SJCRH30 (cell line): ENCODE measurements at regions not wholly inside any gene's neighbourhood (a gene's known extent, or its start where the extent isn't known, plus 50 kb on each side); places are given as distances from the start of the nearest gene placed in this dataset.

ENCODE experiments used
- DNase-seq, 2 experiments: peaks; one replicate each; pipeline ENCODE4 v3.0.0-alpha.2; 2015 to 2020
- H3K27ac ChIP-seq: fragments of 250-450 bp; sonication (Bioruptor Pico); 2 replicates; pipeline ENCODE4 v1.5.1; 2020; ENCODE audit warnings: mild to moderate bottlenecking, moderate library complexity
- H3K27me3 ChIP-seq: fragments of 250-450 bp; sonication (Bioruptor Pico); 2 replicates; pipeline ENCODE4 v1.5.1; 2020; ENCODE audit warnings: mild to moderate bottlenecking, moderate library complexity
- H3K36me3 ChIP-seq: fragments of 250-450 bp; sonication (Bioruptor Pico); 2 replicates; pipeline ENCODE4 v1.5.1; 2020; ENCODE audit warnings: mild to moderate bottlenecking, moderate library complexity
- H3K4me1 ChIP-seq: fragments of 250-450 bp; sonication (Bioruptor Pico); 2 replicates; pipeline ENCODE4 v1.5.1; 2020; ENCODE audit warnings: mild to moderate bottlenecking, moderate library complexity
- H3K4me3 ChIP-seq: fragments of 250-450 bp; sonication (Bioruptor Pico); 2 replicates; pipeline ENCODE4 v1.5.1; 2020; ENCODE audit warnings: mild to moderate bottlenecking, moderate library complexity
- H3K9me3 ChIP-seq: fragments of 250-450 bp; sonication (Bioruptor Pico); replicated peaks from 2 replicates; pipeline ENCODE4 v1.5.1; 2020; ENCODE audit warnings: mild to moderate bottlenecking, moderate library complexity

GRCh38 chr10:124346831-124347230 lies 71.9 kb downstream of the OAT start:
- Histone ChIP-seq H3K36me3 (no peaks in the 10 kb centered on the region), H3K4me3 (no peak overlapping the region), H3K27me3 (no peaks in the 10 kb centered on the region), H3K27ac (no peak overlapping the region), H3K4me1 (no peaks in the 10 kb centered on the region), H3K9me3 (no peaks in the 10 kb centered on the region)
- DNase-seq = no peak

GRCh38 chr10:124345521-124345920 lies 73.2 kb downstream of the OAT start:
- no peak for DNase-seq
- Histone ChIP-seq H3K4me3 (no peak overlapping the region), H3K4me1 (peaks cover 8% of the 10 kb centered on the region), H3K27me3 (no peaks in the 10 kb centered on the region), H3K9me3 (no peaks in the 10 kb centered on the region), H3K36me3 (no peaks in the 10 kb centered on the region), H3K27ac (no peak overlapping the region)

GRCh38 chr10:124344931-124345330 lies 73.8 kb downstream of the OAT start:
- no peaks in the 10 kb centered on the region for H3K9me3 ChIP-seq
- no peaks in the 10 kb centered on the region for H3K27me3 ChIP-seq
- H3K4me1 ChIP-seq = peaks cover 14% of the 10 kb centered on the region
- no peak for DNase-seq
- no peak overlapping the region for H3K27ac ChIP-seq
- H3K36me3 ChIP-seq = no peaks in the 10 kb centered on the region
- H3K4me3 ChIP-seq = no peak overlapping the region

- Histone ChIP-seq H3K9me3 (no peaks in the 10 kb centered on the region), H3K27ac (no peak overlapping the region), H3K4me3 (no peak overlapping the region)
These were observed 74.5 kb downstream of the OAT start for GRCh38 chr10:124344266-124344590.

GRCh38 chr10:124343351-124344265 lies 75.1 kb downstream of the OAT start:
- DNase-seq = no peak
- peaks cover 20% of the 10 kb centered on the region for H3K4me1 ChIP-seq
- no peaks in the 10 kb centered on the region for H3K36me3 ChIP-seq
- H3K9me3 ChIP-seq = no peaks in the 10 kb centered on the region
- no peak overlapping the region for H3K4me3 ChIP-seq
- no peaks in the 10 kb centered on the region for H3K27me3 ChIP-seq
- H3K27ac ChIP-seq = no peak overlapping the region

More at GRCh38 chr10:124344266-124344590, 74.5 kb downstream of the OAT start:
- H3K36me3 ChIP-seq = no peaks in the 10 kb centered on the region
- peaks cover 20% of the 10 kb centered on the region for H3K4me1 ChIP-seq
- H3K27me3 ChIP-seq = no peaks in the 10 kb centered on the region
- no peak for DNase-seq

- Histone ChIP-seq H3K27ac (no peak overlapping the region), H3K4me3 (no peak overlapping the region), H3K27me3 (no peaks in the 10 kb centered on the region), H3K9me3 (no peaks in the 10 kb centered on the region), H3K36me3 (no peaks in the 10 kb centered on the region), H3K4me1 (peaks cover 20% of the 10 kb centered on the region)
- DNase-seq = no peak
These were observed 75.9 kb downstream of the OAT start for GRCh38 chr10:124342821-124343170.

- H3K36me3 ChIP-seq = no peaks in the 10 kb centered on the region
- H3K27ac ChIP-seq = no peak overlapping the region
- H3K4me3 ChIP-seq = no peak overlapping the region
- no peaks in the 10 kb centered on the region for H3K9me3 ChIP-seq
- no peak for DNase-seq
- no peaks in the 10 kb centered on the region for H3K27me3 ChIP-seq
- H3K4me1 ChIP-seq = peaks cover 20% of the 10 kb centered on the region
These were observed 76.4 kb downstream of the OAT start for GRCh38 chr10:124342136-124342820.

GRCh38 chr10:124341768-124342135 lies 77.0 kb downstream of the OAT start:
- Histone ChIP-seq H3K4me1 (peaks cover 20% of the 10 kb centered on the region), H3K4me3 (no peak overlapping the region), H3K27me3 (no peaks in the 10 kb centered on the region), H3K36me3 (no peaks in the 10 kb centered on the region), H3K9me3 (no peaks in the 10 kb centered on the region), H3K27ac (peak overlapping the region; percentile 73)
- no peak for DNase-seq

- 0 out of 2 replicates have a peak overlapping the region, but pooled peaks have one; percentile 8 for H3K4me3 ChIP-seq
- no peaks in the 10 kb centered on the region for H3K27me3 ChIP-seq
- H3K4me1 ChIP-seq = peaks cover 20% of the 10 kb centered on the region
- peak; percentile 41 to 45 for DNase-seq
- no peaks in the 10 kb centered on the region for H3K9me3 ChIP-seq
- H3K27ac ChIP-seq = peak overlapping the region; percentile 73
- H3K36me3 ChIP-seq = no peaks in the 10 kb centered on the region
These were observed 78.5 kb downstream of the OAT start for GRCh38 chr10:124340033-124340760.

GRCh38 chr10:124339119-124340032 lies 79.3 kb downstream of the OAT start:
- H3K4me3 ChIP-seq = no peak overlapping the region
- H3K9me3 ChIP-seq = no peaks in the 10 kb centered on the region
- peak overlapping the region; percentile 73 for H3K27ac ChIP-seq
- peaks cover 20% of the 10 kb centered on the region for H3K4me1 ChIP-seq
- no peaks in the 10 kb centered on the region for H3K36me3 ChIP-seq
- no peak for DNase-seq
- no peaks in the 10 kb centered on the region for H3K27me3 ChIP-seq

- no peak overlapping the region for H3K4me3 ChIP-seq
- H3K36me3 ChIP-seq = no peaks in the 10 kb centered on the region
- no peak for DNase-seq
- H3K9me3 ChIP-seq = no peaks in the 10 kb centered on the region
- H3K27ac ChIP-seq = no peak overlapping the region
- peaks cover 20% of the 10 kb centered on the region for H3K4me1 ChIP-seq
- H3K27me3 ChIP-seq = no peaks in the 10 kb centered on the region
These were observed 80.3 kb downstream of the OAT start for GRCh38 chr10:124338276-124338925.

- no peaks in the 10 kb centered on the region for H3K36me3 ChIP-seq
- no peaks in the 10 kb centered on the region for H3K27me3 ChIP-seq
- H3K9me3 ChIP-seq = no peaks in the 10 kb centered on the region
- no peak overlapping the region for H3K27ac ChIP-seq
- H3K4me1 ChIP-seq = peaks cover 16% of the 10 kb centered on the region
- no peak overlapping the region for H3K4me3 ChIP-seq
- DNase-seq = no peak
These were observed 82.5 kb downstream of the OAT start for GRCh38 chr10:124336186-124336585.

GRCh38 chr10:124333931-124334330 lies 84.8 kb downstream of the OAT start:
- no peaks in the 10 kb centered on the region for H3K27me3 ChIP-seq
- H3K36me3 ChIP-seq = no peaks in the 10 kb centered on the region
- H3K4me3 ChIP-seq = no peak overlapping the region
- no peaks in the 10 kb centered on the region for H3K9me3 ChIP-seq
- H3K27ac ChIP-seq = no peak overlapping the region
- no peak for DNase-seq
- no peaks in the 10 kb centered on the region for H3K4me1 ChIP-seq

GRCh38 chr10:124332426-124332825 lies 86.3 kb downstream of the OAT start:
- no peaks in the 10 kb centered on the region for H3K9me3 ChIP-seq
- DNase-seq = no peak
- no peaks in the 10 kb centered on the region for H3K36me3 ChIP-seq
- no peak overlapping the region for H3K4me3 ChIP-seq
- no peak overlapping the region for H3K27ac ChIP-seq
- H3K27me3 ChIP-seq = no peaks in the 10 kb centered on the region
- H3K4me1 ChIP-seq = no peaks in the 10 kb centered on the region
